ENCODE measurements at regions not wholly inside any gene's neighbourhood (a gene's known extent, or its start where the extent isn't known, plus 50 kb on each side); places are given as distances from the start of the nearest gene placed in this dataset.

DNA sequence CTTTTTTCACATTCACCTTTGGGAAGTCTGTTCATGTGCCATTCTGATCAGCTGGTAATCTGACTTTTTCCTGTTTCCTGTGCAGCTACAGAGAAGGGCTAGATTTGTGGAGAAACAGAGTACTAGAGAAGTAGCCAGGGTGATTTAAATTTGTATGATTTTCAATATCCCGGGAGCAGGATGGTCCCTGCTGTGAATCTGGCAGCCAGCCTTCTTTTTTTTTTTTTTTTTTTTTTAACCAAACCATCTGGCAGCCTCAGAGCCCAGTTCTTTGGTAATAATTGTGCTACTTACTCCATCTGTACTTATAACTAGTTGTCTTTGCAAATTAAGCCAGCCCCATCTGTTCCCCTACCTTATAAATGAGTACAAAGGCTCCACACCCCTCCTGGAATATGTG is 248.6 kb upstream of the DEPDC1 start:
- Histone ChIP-seq H3K27me3 (no peaks in the 10 kb centered on the region), H3K9me3 (ENCODE audit: low read depth) (no peaks in the 10 kb centered on the region), H3K4me3 (no peak overlapping the region), H3K36me3 (no peaks in the 10 kb centered on the region), H3K27ac (no peak overlapping the region), H3K4me1 (ENCODE audit: low read depth) (no peaks in the 10 kb centered on the region)
- no peak for DNase-seq (ENCODE audit: low read depth in 1 of 2, low spot score in 1 of 2)
- TF ChIP-seq, protein P1, sequence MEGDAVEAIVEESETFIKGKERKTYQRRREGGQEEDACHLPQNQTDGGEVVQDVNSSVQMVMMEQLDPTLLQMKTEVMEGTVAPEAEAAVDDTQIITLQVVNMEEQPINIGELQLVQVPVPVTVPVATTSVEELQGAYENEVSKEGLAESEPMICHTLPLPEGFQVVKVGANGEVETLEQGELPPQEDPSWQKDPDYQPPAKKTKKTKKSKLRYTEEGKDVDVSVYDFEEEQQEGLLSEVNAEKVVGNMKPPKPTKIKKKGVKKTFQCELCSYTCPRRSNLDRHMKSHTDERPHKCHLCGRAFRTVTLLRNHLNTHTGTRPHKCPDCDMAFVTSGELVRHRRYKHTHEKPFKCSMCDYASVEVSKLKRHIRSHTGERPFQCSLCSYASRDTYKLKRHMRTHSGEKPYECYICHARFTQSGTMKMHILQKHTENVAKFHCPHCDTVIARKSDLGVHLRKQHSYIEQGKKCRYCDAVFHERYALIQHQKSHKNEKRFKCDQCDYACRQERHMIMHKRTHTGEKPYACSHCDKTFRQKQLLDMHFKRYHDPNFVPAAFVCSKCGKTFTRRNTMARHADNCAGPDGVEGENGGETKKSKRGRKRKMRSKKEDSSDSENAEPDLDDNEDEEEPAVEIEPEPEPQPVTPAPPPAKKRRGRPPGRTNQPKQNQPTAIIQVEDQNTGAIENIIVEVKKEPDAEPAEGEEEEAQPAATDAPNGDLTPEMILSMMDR (IDR thresholded peaks at IDR 0.05; ENCODE audit: low read depth, low read length): no peak

DNA sequence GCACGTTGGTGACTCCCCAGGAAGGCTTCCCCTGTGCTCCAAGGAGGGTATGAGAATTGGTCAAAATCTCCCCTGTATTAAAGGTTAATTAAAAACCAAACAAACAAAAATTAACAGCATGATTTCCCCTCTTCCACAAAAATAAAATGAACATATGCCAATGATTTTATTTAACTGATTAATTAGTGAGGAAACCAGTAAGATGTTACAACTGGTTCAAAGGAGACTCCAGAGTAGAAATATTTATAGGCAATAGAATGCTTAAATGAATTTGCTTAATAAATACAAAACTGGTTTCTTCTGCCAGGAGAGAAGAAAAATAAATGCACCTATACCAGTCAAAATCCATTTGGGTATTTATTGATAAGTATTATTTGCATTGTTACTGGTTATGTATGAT is 249.5 kb upstream of the DEPDC1 start:
- no peak overlapping the region for H3K27ac ChIP-seq
- no peak for DNase-seq (ENCODE audit: low read depth in 1 of 2, low spot score in 1 of 2)

DNA sequence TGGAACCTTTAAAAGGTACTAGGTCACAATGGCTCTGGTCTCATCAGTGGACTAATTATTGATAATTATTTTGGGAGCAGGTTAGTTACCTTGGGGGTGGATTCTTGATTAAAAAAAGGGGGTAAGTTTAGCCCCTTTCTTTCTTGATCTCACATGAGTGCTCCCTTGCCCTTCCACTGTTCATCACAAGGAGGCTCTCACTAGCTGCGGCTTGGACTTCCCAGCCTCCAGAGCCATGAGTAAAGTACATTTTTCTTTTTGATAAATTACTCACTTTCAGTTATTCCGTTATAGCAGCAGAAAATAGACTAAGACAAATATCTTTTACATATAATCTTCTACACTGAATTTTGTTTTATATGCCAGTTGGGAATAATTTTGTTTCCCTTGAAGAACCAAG is 254.8 kb upstream of the DEPDC1 start:
- DNase-seq (ENCODE audit: low read depth in 1 of 2, low spot score in 1 of 2): no peak
- H3K9me3 ChIP-seq (ENCODE audit: low read depth): no peaks in the 10 kb centered on the region
- H3K27ac ChIP-seq: no peak overlapping the region
- H3K4me1 ChIP-seq (ENCODE audit: low read depth): no peaks in the 10 kb centered on the region
- H3K36me3 ChIP-seq: no peaks in the 10 kb centered on the region
- H3K27me3 ChIP-seq: no peaks in the 10 kb centered on the region
- no peak overlapping the region for H3K4me3 ChIP-seq
- TF ChIP-seq, protein P1 (IDR thresholded peaks at IDR 0.05; ENCODE audit: low read depth, low read length): peak; percentile 3

More for the DNA sequence above, 249.5 kb upstream of the DEPDC1 start:
- H3K27me3 ChIP-seq: no peaks in the 10 kb centered on the region
- no peaks in the 10 kb centered on the region for H3K9me3 ChIP-seq (ENCODE audit: low read depth)
- no peaks in the 10 kb centered on the region for H3K36me3 ChIP-seq
- TF ChIP-seq, protein P1 (IDR thresholded peaks at IDR 0.05; ENCODE audit: low read depth, low read length): no peak
- no peak overlapping the region for H3K4me3 ChIP-seq
- H3K4me1 ChIP-seq (ENCODE audit: low read depth): no peaks in the 10 kb centered on the region

DNA sequence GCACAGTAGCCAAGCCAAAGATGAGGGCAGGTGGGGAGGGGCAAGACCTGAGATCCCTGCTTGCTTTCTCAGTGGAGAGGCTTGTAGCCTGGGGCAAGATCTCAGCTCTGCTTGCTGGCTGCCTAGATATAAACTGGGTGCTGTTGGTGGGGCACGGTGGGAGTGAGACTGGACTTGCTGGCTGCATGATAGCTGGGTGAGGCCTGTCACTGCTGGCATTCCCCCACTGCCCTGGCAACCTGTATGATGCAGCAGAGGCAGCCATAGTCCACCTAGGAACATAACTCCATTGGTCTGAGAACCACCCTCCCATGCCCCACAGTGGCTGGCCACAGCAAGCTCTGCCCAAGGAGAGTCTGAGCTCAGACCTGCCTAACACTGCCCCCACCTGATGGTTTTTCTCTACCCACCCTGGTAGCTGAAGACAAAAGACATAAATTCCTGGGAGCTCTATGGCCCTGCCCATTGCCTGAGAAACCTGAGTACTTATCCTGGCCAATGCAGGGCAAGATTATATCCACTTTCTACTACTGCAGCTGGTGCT is 261.9 kb upstream of the DEPDC1 start:
- DNase-seq (ENCODE audit: low read depth in 1 of 2, low spot score in 1 of 2): no peak
- H3K4me3 ChIP-seq: no peak overlapping the region

DNA sequence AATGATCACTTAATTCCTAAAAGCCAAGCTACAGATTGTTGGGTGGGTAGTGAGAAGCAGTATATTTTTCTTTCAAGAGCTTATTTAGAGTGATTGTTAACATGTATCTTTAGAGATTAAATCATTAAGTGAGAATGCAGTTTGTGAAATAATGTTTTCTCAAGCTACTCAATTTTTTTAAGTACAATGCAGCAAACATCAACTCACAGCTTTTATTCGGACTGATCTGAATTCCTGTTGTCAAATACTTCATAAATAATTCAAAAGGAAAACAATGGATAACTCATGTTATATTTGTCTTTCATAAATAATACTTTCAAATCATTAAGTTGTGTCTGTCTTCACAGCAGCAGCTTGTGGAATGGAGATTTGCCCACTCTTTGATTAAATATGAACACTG is 271.1 kb upstream of the DEPDC1 start:
- Histone ChIP-seq H3K9me3 (ENCODE audit: low read depth) (no peaks in the 10 kb centered on the region), H3K27me3 (no peaks in the 10 kb centered on the region), H3K27ac (no peak overlapping the region), H3K36me3 (no peaks in the 10 kb centered on the region), H3K4me1 (ENCODE audit: low read depth) (no peaks in the 10 kb centered on the region), H3K4me3 (no peak overlapping the region)
- no peak for DNase-seq (ENCODE audit: low read depth in 1 of 2, low spot score in 1 of 2)
- TF ChIP-seq, protein P1 (IDR thresholded peaks at IDR 0.05; ENCODE audit: low read depth, low read length): no peak

More for the DNA sequence above, 261.9 kb upstream of the DEPDC1 start:
- Histone ChIP-seq H3K9me3 (ENCODE audit: low read depth) (no peaks in the 10 kb centered on the region), H3K27ac (no peak overlapping the region), H3K4me1 (ENCODE audit: low read depth) (no peaks in the 10 kb centered on the region), H3K36me3 (no peaks in the 10 kb centered on the region), H3K27me3 (no peaks in the 10 kb centered on the region)
- TF ChIP-seq, protein P1 (IDR thresholded peaks at IDR 0.05; ENCODE audit: low read depth, low read length): no peak

DNA sequence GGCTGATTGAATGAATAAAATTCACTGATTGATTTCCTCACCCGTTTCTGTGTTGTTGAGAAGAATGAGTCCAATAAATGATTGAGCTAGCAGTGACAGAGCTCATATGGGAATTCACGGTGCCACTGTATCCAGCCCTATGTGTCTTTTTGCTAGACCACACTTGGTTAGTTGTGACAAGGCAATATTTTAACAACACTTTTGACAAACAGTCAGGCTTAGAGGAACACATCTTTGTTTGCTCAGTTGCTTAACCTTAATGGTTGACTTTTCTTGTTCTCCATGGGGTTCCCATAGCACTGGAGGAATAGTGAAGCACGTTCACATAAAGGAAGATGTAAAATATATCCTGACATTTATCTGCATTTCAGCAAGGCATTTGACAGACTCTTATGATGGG is 273.9 kb upstream of the DEPDC1 start:
- no peak overlapping the region for H3K4me3 ChIP-seq
- DNase-seq (ENCODE audit: low read depth in 1 of 2, low spot score in 1 of 2): no peak
- H3K36me3 ChIP-seq: no peaks in the 10 kb centered on the region
- H3K27me3 ChIP-seq: no peaks in the 10 kb centered on the region
- TF ChIP-seq, protein P1 (IDR thresholded peaks at IDR 0.05; ENCODE audit: low read depth, low read length): no peak
- H3K27ac ChIP-seq: no peak overlapping the region
- H3K4me1 ChIP-seq (ENCODE audit: low read depth): no peaks in the 10 kb centered on the region
- no peaks in the 10 kb centered on the region for H3K9me3 ChIP-seq (ENCODE audit: low read depth)

All from cardiac muscle cell (in vitro differentiated cells and primary cell).